CD4-positive, alpha-beta T cell (primary cell): ENCODE measurements at regions not wholly inside any gene's neighbourhood (a gene's known extent, or its start where the extent isn't known, plus 50 kb on each side); places are given as distances from the start of the nearest gene placed in this dataset.
"Not testable (repeated sequence)": the region's sequence is repeated elsewhere in the genome, so short reads cannot be mapped to it uniquely, and the experiment has no call there.

Experiments used
- ATAC-seq: fragments of 200-7000 bp; cut with Tn5 transposase; one replicate; pipeline ENCODE4 v1.10.0; 2022; ENCODE audit warnings: mild to moderate bottlenecking; ENCODE audit not compliant: poor library complexity
- CTCF ChIA-PET: fragments of 350-600 bp; sonication (Branson Sonifier 250); formaldehyde crosslinking; loops from one replicate; lab custom pipeline; 2021; ENCODE audit warnings: antibody characterized with exemption, inconsistent platforms; lab: Charles Lee
- POLR2A ChIA-PET: fragments of 350-600 bp; sonication (Branson Sonifier 250); formaldehyde crosslinking; loops from one replicate; lab custom pipeline; 2021; ENCODE audit warnings: antibody characterized with exemption, inconsistent platforms; lab: Charles Lee
- DNase-seq, 14 experiments: peaks; one replicate each; pipeline ENCODE4 v3.0.0-alpha.2; 2013 to 2020; ENCODE audit warnings: mixed read lengths in 2 of 14
- H3K27ac ChIP-seq, 2 donors: one replicate each; pipeline versions ENCODE4 v1.5.1 to v1.7.0; 2013; ENCODE audit warnings: low read length in 2 of 2, low read depth in 1 of 2, mild to moderate bottlenecking in 1 of 2
- H3K27me3 ChIP-seq, 2 experiments: 1 replicate in 1 of 2; 2 replicates in 1 of 2; pipeline versions ENCODE4 v1.6.1 to v1.7.0; 2013; ENCODE audit warnings: low read length in 2 of 2, control low read depth in 1 of 2, mild to moderate bottlenecking in 1 of 2, moderate library complexity in 1 of 2; ENCODE audit not compliant: insufficient read depth in 2 of 2, control insufficient read depth in 1 of 2
- H3K36me3 ChIP-seq: one replicate; pipeline ENCODE4 v1.6.1; 2013; ENCODE audit warnings: low read length, control low read depth; ENCODE audit not compliant: insufficient read depth
- H3K4me1 ChIP-seq: one replicate; pipeline ENCODE4 v1.6.1; 2013; ENCODE audit warnings: low read length, control low read depth; ENCODE audit not compliant: insufficient read depth
- H3K4me3 ChIP-seq: one replicate; pipeline ENCODE4 v1.5.1; 2013; ENCODE audit warnings: mild to moderate bottlenecking, low read length, moderate library complexity
- H3K9me3 ChIP-seq, 2 experiments: 1 replicate in 1 of 2; 2 replicates in 1 of 2; pipeline versions ENCODE4 v1.6.1 to v1.7.0; 2013; ENCODE audit warnings: low read length in 2 of 2, mild to moderate bottlenecking in 2 of 2, control low read depth in 1 of 2, moderate library complexity in 1 of 2; ENCODE audit not compliant: control insufficient read depth in 1 of 2, insufficient read depth in 1 of 2
- H3K27ac Mint-ChIP-seq: one replicate; pipeline ENCODE4 v1.8.0; 2020; ENCODE audit warnings: mixed read lengths
- H3K27me3 Mint-ChIP-seq: one replicate; pipeline ENCODE4 v1.8.0; 2021; ENCODE audit warnings: mixed read lengths
- H3K36me3 Mint-ChIP-seq: one replicate; pipeline ENCODE4 v1.8.0; 2021; ENCODE audit warnings: low read depth, mixed read lengths
- H3K4me1 Mint-ChIP-seq: one replicate; pipeline ENCODE4 v1.8.0; 2021; ENCODE audit warnings: low read depth, mixed read lengths
- H3K4me3 Mint-ChIP-seq: one replicate; pipeline ENCODE4 v1.8.0; 2020; ENCODE audit warnings: mild to moderate bottlenecking, mixed read lengths
- H3K9me3 Mint-ChIP-seq: one replicate; pipeline ENCODE4 v1.8.0; 2020; ENCODE audit warnings: mixed read lengths
- CTCF ChIP-seq: fragments of 200-600 bp; IDR thresholded peaks from one replicate; pipeline ENCODE4 v1.8.0; 2022; ENCODE audit warnings: antibody characterized with exemption, mild to moderate bottlenecking
- intact Hi-C, 2 experiments: fragments of 100-400 bp; cut with DNase I in 1 of 2; cut with micrococcal nuclease in 1 of 2; formaldehyde crosslinking; loops; one replicate each; pipeline versions ENCODE4 v1.15.1 to v1.9.0; 2023 to 2025; cut with DNase I, micrococcal nuclease

- ATAC-seq (no peak), DNase-seq (no peak)
- TF ChIP-seq CTCF, result no peak
- no peak overlapping the region for H3K4me3 Mint-ChIP-seq
- H3K4me3 ChIP-seq, result no peak overlapping the region
- no peaks in the 10 kb centered on the region for H3K9me3 Mint-ChIP-seq
- ChIA-PET POLR2A (no interaction called here), CTCF (no interaction called here)
- intact Hi-C loops, result no loop called here
- H3K36me3 ChIP-seq, result no peaks in the 10 kb centered on the region
- H3K27me3 ChIP-seq, result no peaks in the 10 kb centered on the region
- no peaks in the 10 kb centered on the region for H3K36me3 Mint-ChIP-seq
- no peak overlapping the region for H3K27ac ChIP-seq
- H3K4me1 ChIP-seq, result no peaks in the 10 kb centered on the region
- no peak overlapping the region for H3K27ac Mint-ChIP-seq
- H3K4me1 Mint-ChIP-seq, result no peaks in the 10 kb centered on the region
- peaks cover 12% of the 10 kb centered on the region for H3K27me3 Mint-ChIP-seq
- H3K9me3 ChIP-seq, result no peaks in the 10 kb centered on the region
These were observed 50.4 kb upstream of the ST3GAL6 start for GRCh38 chr3:98712726-98713125.

GRCh38 chr3:98713332-98713731, 49.8 kb upstream of the ST3GAL6 start:
- POLR2A ChIA-PET, H3K36me3 Mint-ChIP-seq, H3K27ac ChIP-seq, intact Hi-C loops, H3K9me3 ChIP-seq, H3K27me3 ChIP-seq, CTCF ChIA-PET, DNase-seq, H3K4me3 ChIP-seq, H3K4me1 Mint-ChIP-seq, H3K4me1 ChIP-seq, H3K4me3 Mint-ChIP-seq, H3K9me3 Mint-ChIP-seq, H3K27ac Mint-ChIP-seq, ATAC-seq, H3K36me3 ChIP-seq: not testable (repeated sequence)
- peaks cover 12% of the 10 kb centered on the region for H3K27me3 Mint-ChIP-seq
